IMR-90 (cell line): ENCODE measurements at regions not wholly inside any gene's neighbourhood (a gene's known extent, or its start where the extent isn't known, plus 50 kb on each side); places are given as distances from the start of the nearest gene placed in this dataset.

Experiments
- BHLHE40 ChIP-seq: fragments of 150-350 bp; IDR thresholded peaks from 2 replicates; pipeline ENCODE4 v1.6.1; 2016; ENCODE audit warnings: mild to moderate bottlenecking, low read depth, low read length
- CEBPB ChIP-seq: IDR thresholded peaks from 2 replicates; pipeline ENCODE4 v1.6.1; 2012; ENCODE audit warnings: low read depth, low read length, improper control_type of control experiment
- CTCF ChIP-seq: conservative IDR thresholded peaks from 2 replicates; pipeline ENCODE4 v1.5.1; 2012; ENCODE audit warnings: mild to moderate bottlenecking, low read depth, low read length, improper control_type of control experiment
- FOS ChIP-seq: fragments of 150-350 bp; IDR thresholded peaks from 2 replicates; pipeline ENCODE4 v1.6.1; 2016; ENCODE audit warnings: low read depth, low read length
- MAFK ChIP-seq: IDR thresholded peaks from 2 replicates; pipeline ENCODE4 v1.6.1; 2012; ENCODE audit warnings: low read depth, low read length, improper control_type of control experiment
- MAZ ChIP-seq: IDR thresholded peaks from 2 replicates; pipeline ENCODE4 v1.6.1; 2012; ENCODE audit warnings: low read depth, mild to moderate bottlenecking, low read length, improper control_type of control experiment, moderate library complexity, borderline replicate concordance
- MXI1 ChIP-seq: IDR thresholded peaks from 2 replicates; pipeline ENCODE4 v1.6.1; 2012; ENCODE audit warnings: low read depth, mild to moderate bottlenecking, low read length, moderate library complexity, borderline replicate concordance
- POLR2A ChIP-seq: IDR thresholded peaks from 2 replicates; pipeline ENCODE4 v1.6.1; 2012; ENCODE audit warnings: mild to moderate bottlenecking, low read depth, low read length
- RAD21 ChIP-seq: IDR thresholded peaks from 2 replicates; pipeline ENCODE4 v1.6.1; 2012; ENCODE audit warnings: low read length, improper control_type of control experiment
- RCOR1 ChIP-seq: IDR thresholded peaks from 2 replicates; pipeline ENCODE4 v1.6.1; 2012; ENCODE audit warnings: mild to moderate bottlenecking, low read length, improper control_type of control experiment; ENCODE audit not compliant: insufficient replicate concordance
- RFX5 ChIP-seq: IDR thresholded peaks from 2 replicates; pipeline ENCODE4 v1.8.0; 2012; ENCODE audit warnings: low read depth, mild to moderate bottlenecking, low read length, moderate library complexity
- SMC3 ChIP-seq: fragments of 150-350 bp; IDR thresholded peaks from 2 replicates; pipeline ENCODE4 v1.6.1; 2016; ENCODE audit warnings: low read depth, mild to moderate bottlenecking, antibody characterized with exemption, low read length, moderate library complexity
- USF2 ChIP-seq: fragments of 150-350 bp; IDR thresholded peaks from 2 replicates; pipeline ENCODE4 v1.6.1; 2017; ENCODE audit warnings: mild to moderate bottlenecking, antibody characterized with exemption, low read length, low read depth

GRCh38 chr10:55800602-55801352 lies 560.3 kb downstream of the ZWINT start:
- TF ChIP-seq RCOR1: no peak
- TF ChIP-seq MXI1: no peak
- no peak for TF ChIP-seq CTCF
- no peak for TF ChIP-seq POLR2A
- TF ChIP-seq USF2: no peak
- no peak for TF ChIP-seq MAFK
- TF ChIP-seq MAZ: no peak
- no peak for TF ChIP-seq BHLHE40
- no peak for TF ChIP-seq RFX5
- no peak for TF ChIP-seq CEBPB
- no peak for TF ChIP-seq SMC3
- TF ChIP-seq FOS: no peak
- TF ChIP-seq RAD21: no peak
